ENCODE measurements at regions not wholly inside any gene's neighbourhood (a gene's known extent, or its start where the extent isn't known, plus 50 kb on each side); places are given as distances from the start of the nearest gene placed in this dataset.

DNA sequence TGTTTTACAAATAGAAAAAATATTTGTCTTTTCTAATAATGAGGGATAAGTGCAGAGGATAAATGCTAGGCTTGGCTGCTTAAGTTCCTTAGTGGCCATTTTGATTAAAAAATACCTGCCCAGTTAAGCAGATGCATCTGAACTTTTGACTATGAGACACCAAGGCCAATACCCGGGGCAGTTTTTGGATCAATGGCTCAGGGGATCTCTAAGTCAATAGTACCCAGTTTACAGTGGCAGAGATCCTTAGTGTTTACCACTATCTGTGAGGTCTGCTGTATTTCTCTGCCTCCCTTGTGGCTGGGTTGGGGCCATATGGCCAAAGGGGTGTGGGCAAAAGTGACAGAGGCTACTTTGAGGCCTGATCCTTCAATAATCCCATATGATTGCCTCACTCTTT, 184.5 kb upstream of the MAST4 start:
- TF ChIP-seq, protein P1, sequence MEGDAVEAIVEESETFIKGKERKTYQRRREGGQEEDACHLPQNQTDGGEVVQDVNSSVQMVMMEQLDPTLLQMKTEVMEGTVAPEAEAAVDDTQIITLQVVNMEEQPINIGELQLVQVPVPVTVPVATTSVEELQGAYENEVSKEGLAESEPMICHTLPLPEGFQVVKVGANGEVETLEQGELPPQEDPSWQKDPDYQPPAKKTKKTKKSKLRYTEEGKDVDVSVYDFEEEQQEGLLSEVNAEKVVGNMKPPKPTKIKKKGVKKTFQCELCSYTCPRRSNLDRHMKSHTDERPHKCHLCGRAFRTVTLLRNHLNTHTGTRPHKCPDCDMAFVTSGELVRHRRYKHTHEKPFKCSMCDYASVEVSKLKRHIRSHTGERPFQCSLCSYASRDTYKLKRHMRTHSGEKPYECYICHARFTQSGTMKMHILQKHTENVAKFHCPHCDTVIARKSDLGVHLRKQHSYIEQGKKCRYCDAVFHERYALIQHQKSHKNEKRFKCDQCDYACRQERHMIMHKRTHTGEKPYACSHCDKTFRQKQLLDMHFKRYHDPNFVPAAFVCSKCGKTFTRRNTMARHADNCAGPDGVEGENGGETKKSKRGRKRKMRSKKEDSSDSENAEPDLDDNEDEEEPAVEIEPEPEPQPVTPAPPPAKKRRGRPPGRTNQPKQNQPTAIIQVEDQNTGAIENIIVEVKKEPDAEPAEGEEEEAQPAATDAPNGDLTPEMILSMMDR (conservative IDR thresholded peaks at IDR 0.05 in 1 of 2, IDR thresholded peaks at IDR 0.05 in 1 of 2; ENCODE audit: extremely low read depth in 1 of 2, insufficient read depth in 1 of 2, low read depth in 1 of 2, low read length in 2 of 2) = no peak
- TF ChIP-seq EZH2 (IDR thresholded peaks at IDR 0.05; ENCODE audit: borderline replicate concordance, low read length) = no peak
